MM.1S (cell line): ENCODE measurements at regions not wholly inside any gene's neighbourhood (a gene's known extent, or its start where the extent isn't known, plus 50 kb on each side); places are given as distances from the start of the nearest gene placed in this dataset.

Experiments used
- DNase-seq: peaks from one replicate; pipeline ENCODE4 v3.0.0-alpha.2; 2015
- H2AFZ ChIP-seq: fragments of 300-600 bp; sonication (generic); 2 replicates; pipeline ENCODE4 v1.6.0; 2016; ENCODE audit warnings: antibody characterized with exemption, low read length
- H3F3A ChIP-seq: fragments of 300-600 bp; sonication (generic); 2 replicates; pipeline ENCODE4 v1.6.1; 2016; ENCODE audit warnings: mild to moderate bottlenecking, antibody characterized with exemption, low read length, moderate library complexity, mixed read lengths; ENCODE audit not compliant: insufficient read depth
- H3K27ac ChIP-seq: fragments of 300-600 bp; sonication (generic); 2 replicates; pipeline ENCODE4 v1.5.1; 2016; ENCODE audit warnings: mild to moderate bottlenecking, low read length
- H3K27me3 ChIP-seq: fragments of 300-600 bp; sonication (generic); replicated peaks from 2 replicates; pipeline ENCODE4 v1.6.0; 2016; ENCODE audit warnings: low read length; ENCODE audit not compliant: insufficient read depth
- H3K36me3 ChIP-seq: fragments of 300-600 bp; sonication (generic); replicated peaks from 2 replicates; pipeline ENCODE4 v1.6.1; 2016; ENCODE audit warnings: mild to moderate bottlenecking, low read length, mixed read lengths; ENCODE audit not compliant: insufficient read depth
- H3K4me1 ChIP-seq: fragments of 300-600 bp; sonication (generic); 2 replicates; pipeline ENCODE4 v1.6.1; 2016; ENCODE audit warnings: low read length, mixed read lengths
- H3K4me2 ChIP-seq: fragments of 300-600 bp; sonication (generic); 2 replicates; pipeline ENCODE4 v1.6.0; 2016; ENCODE audit warnings: low read depth, low read length
- H3K4me3 ChIP-seq: fragments of 300-600 bp; sonication (generic); 2 replicates; pipeline ENCODE4 v1.5.1; 2016; ENCODE audit warnings: low read length, mixed read lengths
- H3K79me2 ChIP-seq: fragments of 300-600 bp; sonication (generic); 2 replicates; pipeline ENCODE4 v1.6.1; 2016; ENCODE audit warnings: mixed run types, low read length, mixed read lengths
- H3K9ac ChIP-seq: fragments of 300-600 bp; sonication (generic); 2 replicates; pipeline ENCODE4 v1.6.1; 2016; ENCODE audit warnings: low read length, mixed read lengths
- H3K9me2 ChIP-seq: fragments of 300-600 bp; sonication (generic); replicated peaks from 2 replicates; pipeline ENCODE4 v1.6.1; 2016; ENCODE audit warnings: mild to moderate bottlenecking, low read length, mixed read lengths; ENCODE audit not compliant: insufficient read depth
- H3K9me3 ChIP-seq: fragments of 300-600 bp; sonication (generic); replicated peaks from 2 replicates; pipeline ENCODE4 v1.6.1; 2016; ENCODE audit warnings: mild to moderate bottlenecking, low read length, mixed read lengths; ENCODE audit not compliant: insufficient read depth
- H4K20me1 ChIP-seq: fragments of 300-600 bp; sonication (generic); 2 replicates; pipeline ENCODE4 v1.6.1; 2016; ENCODE audit warnings: mild to moderate bottlenecking, low read length, moderate library complexity, mixed read lengths; ENCODE audit not compliant: insufficient read depth
- EZH2 ChIP-seq: fragments of 300-600 bp; sonication (generic); optimal IDR thresholded peaks from 2 replicates; pipeline ENCODE3; 2017; ENCODE audit warnings: low read depth, mild to moderate bottlenecking, antibody characterized with exemption, low read length, mixed read lengths
- EZH2phosphoT487 ChIP-seq: fragments of 300-600 bp; sonication (generic); IDR thresholded peaks from 2 replicates; pipeline ENCODE4 v1.6.1; 2018; ENCODE audit warnings: antibody characterized with exemption, low read length
- TF ChIP-seq, protein P1 (sequence below): fragments of 300-600 bp; sonication (generic); IDR thresholded peaks from 2 replicates; pipeline ENCODE4 v1.5.1; 2016; ENCODE audit warnings: antibody characterized with exemption, low read length, mixed read lengths

DNA sequence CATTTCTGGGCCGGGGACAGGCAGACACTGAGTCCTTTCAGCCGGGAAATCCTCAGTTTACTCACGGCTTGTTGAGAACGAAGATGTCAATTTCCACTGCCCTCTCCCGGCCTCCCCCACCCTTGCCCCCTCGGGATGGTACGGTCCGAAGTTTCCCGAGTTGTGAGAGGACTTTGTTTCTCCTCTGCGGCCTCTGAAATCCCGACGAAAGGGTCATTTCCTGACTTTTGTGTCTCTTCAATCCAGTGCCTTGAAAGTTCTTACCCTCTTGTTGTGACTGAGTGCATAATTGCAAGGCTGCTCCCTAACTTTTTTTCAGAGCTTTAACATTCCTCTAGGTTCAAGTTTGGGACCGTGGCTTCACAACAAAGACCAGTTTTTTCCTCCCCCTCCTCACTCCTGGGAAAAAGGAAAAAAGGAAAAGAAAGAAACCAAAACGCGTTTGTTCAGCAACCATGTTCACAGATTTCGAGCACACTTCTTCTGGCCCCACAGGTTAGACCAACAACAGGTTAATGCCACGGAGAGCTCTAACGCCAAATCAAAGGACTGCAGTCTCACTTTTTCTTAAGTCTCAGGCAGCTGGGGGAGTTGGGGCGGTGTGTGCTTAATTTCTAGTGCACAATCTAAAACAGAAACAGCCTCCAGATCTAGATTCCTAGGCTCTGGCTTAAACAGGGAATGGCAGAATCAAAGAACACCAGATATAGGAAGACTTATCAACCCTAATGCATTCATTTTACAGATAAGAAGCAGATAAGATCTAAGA is 138.9 kb downstream of the TMCO5A start:
- peak; percentile 84 for DNase-seq
- H3K36me3 ChIP-seq = no peaks in the 10 kb centered on the region
- H3K4me3 ChIP-seq = peak overlapping the region; percentile 77
- peak overlapping the region; percentile 98 for H3K27ac ChIP-seq
- H3K4me1 ChIP-seq = peaks cover 58% of the 10 kb centered on the region
- TF ChIP-seq EZH2phosphoT487 (no peak), EZH2 (no peak)
- TF ChIP-seq, protein P1, sequence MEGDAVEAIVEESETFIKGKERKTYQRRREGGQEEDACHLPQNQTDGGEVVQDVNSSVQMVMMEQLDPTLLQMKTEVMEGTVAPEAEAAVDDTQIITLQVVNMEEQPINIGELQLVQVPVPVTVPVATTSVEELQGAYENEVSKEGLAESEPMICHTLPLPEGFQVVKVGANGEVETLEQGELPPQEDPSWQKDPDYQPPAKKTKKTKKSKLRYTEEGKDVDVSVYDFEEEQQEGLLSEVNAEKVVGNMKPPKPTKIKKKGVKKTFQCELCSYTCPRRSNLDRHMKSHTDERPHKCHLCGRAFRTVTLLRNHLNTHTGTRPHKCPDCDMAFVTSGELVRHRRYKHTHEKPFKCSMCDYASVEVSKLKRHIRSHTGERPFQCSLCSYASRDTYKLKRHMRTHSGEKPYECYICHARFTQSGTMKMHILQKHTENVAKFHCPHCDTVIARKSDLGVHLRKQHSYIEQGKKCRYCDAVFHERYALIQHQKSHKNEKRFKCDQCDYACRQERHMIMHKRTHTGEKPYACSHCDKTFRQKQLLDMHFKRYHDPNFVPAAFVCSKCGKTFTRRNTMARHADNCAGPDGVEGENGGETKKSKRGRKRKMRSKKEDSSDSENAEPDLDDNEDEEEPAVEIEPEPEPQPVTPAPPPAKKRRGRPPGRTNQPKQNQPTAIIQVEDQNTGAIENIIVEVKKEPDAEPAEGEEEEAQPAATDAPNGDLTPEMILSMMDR = no peak
- H4K20me1 ChIP-seq = no peaks in the 10 kb centered on the region
- H3F3A ChIP-seq = peaks cover 29% of the 10 kb centered on the region
- no peaks in the 10 kb centered on the region for H3K79me2 ChIP-seq
- no peaks in the 10 kb centered on the region for H3K9me3 ChIP-seq
- H3K4me2 ChIP-seq = peak overlapping the region; percentile 98
- peak overlapping the region; percentile 94 for H3K9ac ChIP-seq
- peak overlapping the region; percentile 63 for H2AFZ ChIP-seq
- no peaks in the 10 kb centered on the region for H3K9me2 ChIP-seq
- no peaks in the 10 kb centered on the region for H3K27me3 ChIP-seq

DNA sequence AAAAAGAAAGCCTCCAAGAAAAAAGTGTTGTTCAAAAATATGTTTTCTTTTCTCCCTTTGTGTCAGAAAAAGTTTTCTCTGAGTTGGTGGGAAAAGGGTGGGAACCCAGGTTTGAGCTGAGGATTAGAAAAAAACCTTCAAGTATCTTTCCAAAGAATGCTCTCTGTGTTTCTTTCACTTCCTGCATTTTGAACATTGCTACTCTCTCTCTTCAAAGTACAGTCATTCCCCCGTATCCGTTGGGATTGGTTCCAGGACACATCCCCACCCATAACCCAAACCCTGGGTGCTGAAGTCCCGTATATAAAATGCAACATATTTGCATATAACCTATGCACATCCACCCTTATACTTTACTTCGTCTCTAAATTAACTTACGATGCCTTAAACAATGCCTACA is 139.6 kb downstream of the TMCO5A start:
- Histone ChIP-seq H3K4me1 (peaks cover 59% of the 10 kb centered on the region), H3K9ac (peak overlapping the region; percentile 94; the same call in 1 of the 2 replicates), H3K27ac (peak overlapping the region; percentile 98; the same call in 1 of the 2 replicates), H3K9me3 (no peaks in the 10 kb centered on the region), H3F3A (peaks cover 29% of the 10 kb centered on the region), H3K27me3 (no peaks in the 10 kb centered on the region), H4K20me1 (no peaks in the 10 kb centered on the region), H3K9me2 (no peaks in the 10 kb centered on the region), H3K4me2 (peak overlapping the region; percentile 98), H3K36me3 (no peaks in the 10 kb centered on the region), H3K4me3 (peak overlapping the region; percentile 77; the same call in 1 of the 2 replicates), H3K79me2 (no peaks in the 10 kb centered on the region), H2AFZ (0 out of 2 replicates have a peak overlapping the region, but pooled peaks have one; percentile 6)
- no peak for DNase-seq
- TF ChIP-seq EZH2 (no peak), EZH2phosphoT487 (no peak)
- TF ChIP-seq, protein P1 = no peak

DNA sequence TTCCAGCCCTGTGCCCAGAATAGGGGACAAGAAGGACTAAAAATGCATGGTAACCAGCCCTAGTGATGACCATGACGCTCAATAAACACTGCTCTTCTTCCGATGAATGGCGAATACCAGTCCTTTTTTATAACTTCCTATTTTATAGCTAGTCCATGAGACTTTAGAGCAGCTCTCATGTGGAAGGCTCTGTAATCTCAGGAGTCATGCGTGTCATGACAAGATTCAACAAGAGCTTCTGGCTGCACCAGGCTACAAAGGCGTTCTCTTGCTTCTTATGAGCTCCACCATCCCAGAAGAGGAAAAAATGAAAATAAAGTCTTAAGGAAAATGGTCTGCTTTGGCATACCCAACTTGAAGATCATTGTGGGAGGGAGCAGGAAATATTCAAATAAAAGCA is 141.0 kb downstream of the TMCO5A start:
- H3K27me3 ChIP-seq = no peaks in the 10 kb centered on the region
- H3K4me2 ChIP-seq = 0 out of 2 replicates have a peak overlapping the region, but pooled peaks have one; percentile 5
- no peak for DNase-seq
- H2AFZ ChIP-seq = no peak overlapping the region
- no peaks in the 10 kb centered on the region for H3K36me3 ChIP-seq
- H3K9me3 ChIP-seq = no peaks in the 10 kb centered on the region
- H3K79me2 ChIP-seq = no peaks in the 10 kb centered on the region
- H3K27ac ChIP-seq = no peak overlapping the region
- TF ChIP-seq EZH2phosphoT487 (no peak), EZH2 (no peak)
- TF ChIP-seq, protein P1 = no peak
- H3K4me3 ChIP-seq = no peak overlapping the region
- H3K9ac ChIP-seq = no peak overlapping the region
- H3F3A ChIP-seq = peaks cover 29% of the 10 kb centered on the region
- H3K9me2 ChIP-seq = no peaks in the 10 kb centered on the region
- H3K4me1 ChIP-seq = peaks cover 60% of the 10 kb centered on the region
- no peaks in the 10 kb centered on the region for H4K20me1 ChIP-seq
